ENCODE measurements at regions not wholly inside any gene's neighbourhood (a gene's known extent, or its start where the extent isn't known, plus 50 kb on each side); places are given as distances from the start of the nearest gene placed in this dataset.

DNA sequence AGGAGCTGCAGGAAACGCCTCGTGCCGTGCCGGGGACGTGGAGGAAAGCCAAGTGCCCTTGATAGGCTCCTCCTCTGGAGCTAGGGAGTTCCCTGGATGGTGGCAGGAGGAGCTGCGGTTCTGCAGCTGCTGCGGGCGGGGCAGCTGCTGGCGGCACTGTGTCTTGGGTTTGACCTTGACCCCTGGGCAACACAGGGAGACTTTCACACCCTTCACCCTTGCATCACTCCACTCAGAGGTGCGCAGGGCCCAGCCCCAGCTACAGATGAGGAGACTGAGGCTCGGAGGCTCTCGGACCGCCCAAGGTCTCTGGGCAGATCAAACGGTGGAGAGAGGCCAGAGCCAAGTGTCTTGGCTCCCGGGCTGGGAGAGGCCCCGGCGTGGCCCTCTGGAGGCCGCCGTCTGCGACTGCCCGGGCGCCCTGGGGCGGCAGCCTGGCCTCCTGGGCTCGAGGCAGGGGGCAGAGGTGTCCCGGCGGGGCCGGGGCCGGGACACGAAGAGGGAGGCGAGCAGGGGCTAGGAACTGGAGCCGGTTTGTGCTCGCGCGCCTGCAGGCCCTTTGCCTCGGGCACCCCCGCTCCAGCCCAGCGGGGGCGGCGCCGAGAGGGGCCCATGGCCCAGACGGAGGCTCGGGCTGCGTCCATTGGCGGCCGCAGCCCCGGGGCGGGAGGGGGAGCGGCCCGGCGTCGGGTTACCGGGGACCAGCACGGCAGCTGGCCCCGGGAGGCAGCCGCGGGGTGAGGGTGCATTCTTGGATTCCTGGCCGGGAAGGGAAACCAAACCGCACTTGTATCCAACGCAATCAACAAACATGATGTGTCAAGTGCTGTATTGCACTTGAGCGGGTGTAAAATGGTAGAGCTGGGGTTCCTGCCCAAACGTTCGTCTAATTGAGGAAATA, 129.6 kb upstream of the SLC1A4 start:
- no peak for DNase-seq

DNA sequence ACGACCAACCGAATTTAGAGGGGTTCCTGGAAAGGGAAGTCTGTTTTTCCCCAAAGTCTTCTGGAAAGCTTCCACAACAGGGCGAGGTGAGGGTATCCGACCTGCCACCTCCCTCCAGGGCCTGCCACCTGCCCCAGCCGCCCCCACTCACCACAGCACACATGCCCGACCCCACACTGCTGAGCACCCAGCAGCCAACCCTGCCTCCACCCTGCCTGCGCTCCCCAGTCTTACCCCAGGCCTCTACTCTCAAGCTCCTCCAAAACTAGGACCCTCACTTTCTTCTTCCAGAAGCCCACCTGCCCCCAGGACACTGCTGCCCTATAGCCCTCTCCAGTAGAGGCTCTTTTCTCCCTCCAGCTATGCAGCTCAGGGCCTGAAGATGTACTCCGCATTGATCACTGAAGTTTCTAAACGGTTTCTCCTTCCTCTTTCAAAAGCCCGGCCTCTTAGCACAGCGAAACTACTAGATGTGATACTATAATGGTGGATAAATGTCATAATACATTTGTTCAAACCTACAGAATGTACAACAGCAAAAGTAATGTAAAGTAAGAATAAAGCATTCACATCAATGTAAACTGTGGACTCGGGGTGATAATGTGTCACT, 128.8 kb upstream of the SLC1A4 start:
- no peak for DNase-seq

DNA sequence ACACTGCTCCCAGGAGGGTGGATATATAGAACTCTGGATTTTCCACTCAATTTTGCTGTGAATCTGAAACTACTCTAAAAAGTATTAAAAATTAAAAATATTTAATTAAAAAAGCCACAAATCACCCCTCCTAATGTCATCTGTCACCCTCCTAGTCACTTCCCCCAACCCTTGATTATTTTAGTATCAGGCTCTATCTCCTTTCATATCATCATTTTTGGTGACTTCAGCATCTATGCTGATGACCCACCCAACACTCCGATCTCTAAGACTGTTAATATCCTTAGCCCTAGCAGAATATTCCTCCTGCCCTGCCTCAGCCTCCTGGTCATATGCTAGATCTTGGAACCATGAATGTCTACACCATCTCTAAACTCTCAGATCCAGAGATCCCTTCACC, 128.3 kb upstream of the SLC1A4 start:
- DNase-seq = no peak

DNA sequence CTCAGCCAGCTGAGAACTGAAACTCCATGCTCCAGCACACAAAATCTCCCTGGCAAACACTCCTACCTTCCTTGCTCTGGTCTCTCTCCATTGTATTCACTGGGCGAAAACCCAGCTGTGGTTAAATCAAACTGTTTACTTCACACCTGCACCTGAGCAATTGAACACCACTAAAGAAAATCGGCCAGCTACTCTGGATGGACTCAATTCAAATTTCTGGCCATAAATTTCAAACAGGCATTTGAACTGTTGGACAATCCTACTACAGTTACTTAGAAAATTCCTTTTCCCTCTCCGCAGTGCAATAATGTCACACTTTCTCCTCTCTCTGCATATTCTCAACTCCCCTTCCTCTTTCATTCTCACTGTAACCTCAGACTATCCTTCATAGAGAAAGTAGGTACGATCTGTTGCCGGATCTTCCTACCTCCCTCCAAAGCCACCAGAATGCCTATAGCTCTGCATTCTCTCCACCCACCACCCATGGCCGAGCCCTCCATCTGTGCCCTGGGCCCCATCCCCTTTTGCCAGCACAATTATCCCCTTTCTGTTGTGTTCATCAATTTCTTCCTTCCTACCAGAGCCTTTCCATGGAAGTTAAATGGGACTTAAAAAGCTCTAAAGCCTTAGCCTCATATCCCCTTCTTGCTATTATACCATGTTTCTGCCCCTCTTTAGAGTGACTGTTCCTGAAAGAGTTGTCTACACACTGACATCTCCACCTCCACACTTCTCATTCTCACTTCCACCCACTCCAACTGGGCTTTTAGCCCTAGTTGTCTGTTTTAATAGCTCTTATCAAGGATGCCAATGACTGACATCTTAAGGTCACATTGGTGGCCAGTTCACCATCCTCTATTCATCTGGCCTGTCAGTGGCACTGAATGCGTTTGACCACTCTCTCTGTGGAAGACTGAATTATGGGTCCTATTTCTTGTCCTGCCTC, 127.5 kb upstream of the SLC1A4 start:
- DNase-seq = no peak

DNA sequence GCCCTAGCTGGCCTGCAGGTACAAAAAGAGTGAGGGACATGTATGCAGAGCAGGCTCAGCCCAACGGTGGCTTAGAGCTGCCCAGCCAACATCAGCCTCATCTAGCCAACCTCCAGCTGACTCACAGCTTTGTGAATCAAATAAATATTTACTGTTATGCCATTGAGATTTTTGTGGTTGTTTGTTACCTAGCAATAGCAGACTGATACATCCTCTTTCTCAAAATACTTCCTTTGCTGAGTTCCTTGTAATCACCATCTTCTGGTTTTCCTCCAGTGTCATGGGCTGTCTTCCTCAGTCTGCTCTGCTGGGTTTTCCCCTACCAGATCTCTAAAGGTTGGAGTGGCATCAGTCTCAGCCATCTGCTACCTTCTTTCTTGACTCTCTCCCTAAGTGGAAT, 126.6 kb upstream of the SLC1A4 start:
- DNase-seq = no peak

DNA sequence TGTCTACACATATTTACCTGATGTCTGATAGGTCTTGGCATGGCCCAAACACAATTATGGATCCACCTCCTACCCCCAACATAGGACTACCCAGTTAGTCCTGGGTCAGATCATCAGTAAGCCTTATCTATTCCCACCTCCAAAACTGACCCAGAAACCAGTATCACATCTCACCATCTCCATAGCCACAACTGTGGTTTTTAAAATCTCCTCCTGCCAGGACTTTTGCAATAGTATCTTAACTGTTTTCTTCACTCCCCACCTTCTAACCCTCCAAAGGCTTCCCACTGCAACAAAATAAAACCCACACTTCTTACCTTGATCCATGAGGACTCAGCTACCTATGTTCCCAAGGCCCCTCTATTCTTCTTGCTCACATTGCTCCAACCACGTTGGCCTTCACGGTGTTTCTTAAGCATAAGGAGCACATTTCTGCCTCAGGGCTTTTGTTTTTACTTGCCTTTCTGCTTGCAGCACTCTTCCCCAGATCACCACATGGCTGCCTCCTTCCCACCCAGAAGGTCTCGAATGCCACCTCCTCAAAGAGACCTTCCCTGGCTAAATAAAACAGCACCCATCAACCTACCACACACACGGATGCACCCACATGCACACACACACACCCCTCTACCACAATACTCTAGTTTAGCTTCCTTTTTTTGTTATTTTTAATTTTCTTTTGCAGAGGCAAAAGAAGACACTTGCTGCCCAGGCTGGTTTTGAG, 125.9 kb upstream of the SLC1A4 start:
- DNase-seq = no peak

DNA sequence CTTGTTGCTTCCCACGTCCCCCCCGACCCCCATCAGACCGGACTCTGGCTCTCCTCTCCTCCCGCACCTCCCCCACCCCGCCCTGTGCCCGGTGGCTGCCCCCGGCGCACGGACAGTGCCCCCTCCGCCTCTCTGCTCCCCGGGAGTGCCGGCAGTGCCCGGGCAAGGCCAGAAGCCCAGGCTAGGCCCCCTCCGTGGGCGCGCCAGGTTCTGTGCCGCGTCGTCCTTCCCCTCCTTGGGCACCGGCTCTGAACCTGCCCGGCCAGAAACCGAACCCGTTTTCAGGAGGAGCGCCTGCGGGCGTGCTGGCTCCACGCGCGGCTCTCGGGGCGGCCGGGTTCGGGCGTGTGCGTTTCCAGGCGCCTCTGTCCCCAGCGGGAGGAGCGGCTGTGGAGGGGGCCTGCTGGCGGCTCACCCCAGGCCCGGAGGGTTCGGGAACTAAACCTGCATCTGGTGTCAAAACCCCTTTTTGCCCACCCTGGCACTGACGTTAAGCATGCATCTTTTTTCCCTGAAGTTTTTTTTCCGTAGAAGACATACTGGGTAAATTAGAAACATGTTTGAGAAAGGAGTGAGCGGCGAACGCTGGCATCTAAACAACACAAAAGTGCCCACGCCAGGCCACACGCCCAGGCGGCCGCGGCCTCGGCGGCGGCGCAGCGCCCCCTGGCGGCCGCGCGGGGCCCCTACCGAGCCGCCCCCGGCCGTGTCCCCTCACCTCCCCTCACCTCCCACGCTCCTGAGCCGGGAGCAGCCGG, 123.9 kb upstream of the SLC1A4 start:
- peak; percentile 63 for DNase-seq

DNA sequence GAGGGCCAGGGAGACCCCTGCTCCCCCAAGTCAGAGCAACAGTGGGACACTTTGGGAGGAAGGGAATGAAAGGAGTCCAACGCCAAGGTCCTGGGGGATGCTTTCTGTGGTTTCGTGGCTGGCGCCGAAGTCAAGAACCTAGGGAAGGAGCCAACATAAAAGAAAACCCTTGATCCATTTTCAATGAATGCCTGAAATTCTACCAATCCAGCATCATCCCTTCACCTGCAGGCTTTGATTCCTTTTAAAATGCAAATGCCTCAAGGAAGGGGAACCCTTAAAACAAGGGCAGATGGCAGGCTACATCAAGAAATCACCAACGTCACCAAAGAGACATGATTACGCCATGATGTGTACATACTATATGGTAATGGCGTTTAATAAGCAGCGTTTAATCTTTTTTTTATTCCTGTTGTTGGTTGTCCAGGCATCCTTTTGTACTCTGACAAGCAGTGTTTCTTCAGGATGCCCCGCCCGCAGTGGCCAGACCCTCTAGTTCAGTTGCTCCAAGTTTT, 123.3 kb upstream of the SLC1A4 start:
- no peak for DNase-seq

DNA sequence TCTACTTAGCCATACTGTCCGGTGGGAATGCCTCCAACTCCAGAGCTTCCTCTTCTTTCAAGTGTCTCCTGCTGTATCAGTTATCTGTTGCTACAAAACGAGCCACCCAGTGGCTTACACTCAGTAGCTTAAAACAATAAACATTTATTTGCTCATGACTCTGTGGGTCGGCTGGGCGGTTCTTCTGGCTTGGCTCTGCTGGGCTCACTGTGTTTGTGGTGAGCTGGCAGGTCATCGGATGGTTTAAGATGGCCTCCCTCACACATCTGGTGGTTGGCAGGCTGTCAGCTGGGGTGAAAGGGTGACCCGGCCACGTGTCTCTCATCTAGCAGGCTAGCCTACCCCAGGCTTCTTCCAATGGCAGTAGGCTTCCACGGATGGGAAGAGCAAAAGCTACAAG, 122.4 kb upstream of the SLC1A4 start:
- DNase-seq = no peak

DNA sequence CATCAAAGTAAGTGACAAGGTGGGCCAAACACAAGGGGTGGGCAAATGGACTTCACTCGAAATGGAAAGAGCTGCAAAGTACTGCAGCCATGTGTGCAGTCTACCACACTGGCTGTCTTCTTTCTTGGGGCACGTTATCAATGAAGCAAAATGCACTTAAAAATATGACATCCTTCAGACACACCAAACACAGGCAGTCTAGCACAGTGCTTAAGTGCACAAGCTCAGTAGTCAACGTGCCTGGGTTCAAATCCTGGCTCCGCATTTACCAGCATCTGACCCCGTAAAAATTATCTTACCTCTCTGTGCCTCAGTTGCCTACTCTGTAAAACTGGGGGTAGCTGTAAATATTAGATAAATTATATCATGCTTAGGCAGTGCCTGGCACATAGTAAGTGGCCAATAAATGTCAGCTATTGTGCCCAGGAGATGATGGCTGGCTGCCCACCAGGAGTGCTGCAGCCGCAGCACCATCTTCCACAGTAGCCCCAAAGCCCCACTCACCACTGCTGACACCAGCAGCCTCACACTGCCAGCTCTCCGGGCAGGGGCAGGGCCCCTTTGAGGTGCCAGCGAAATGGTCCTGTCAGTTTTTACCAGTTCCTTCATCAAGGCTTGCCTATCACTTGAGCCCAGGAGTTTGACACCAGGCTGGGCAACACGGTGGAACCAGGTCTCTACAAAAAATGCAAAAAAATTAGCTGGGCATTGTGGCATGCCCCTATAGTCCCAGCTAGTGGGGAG, 121.8 kb upstream of the SLC1A4 start:
- no peak for DNase-seq

DNA sequence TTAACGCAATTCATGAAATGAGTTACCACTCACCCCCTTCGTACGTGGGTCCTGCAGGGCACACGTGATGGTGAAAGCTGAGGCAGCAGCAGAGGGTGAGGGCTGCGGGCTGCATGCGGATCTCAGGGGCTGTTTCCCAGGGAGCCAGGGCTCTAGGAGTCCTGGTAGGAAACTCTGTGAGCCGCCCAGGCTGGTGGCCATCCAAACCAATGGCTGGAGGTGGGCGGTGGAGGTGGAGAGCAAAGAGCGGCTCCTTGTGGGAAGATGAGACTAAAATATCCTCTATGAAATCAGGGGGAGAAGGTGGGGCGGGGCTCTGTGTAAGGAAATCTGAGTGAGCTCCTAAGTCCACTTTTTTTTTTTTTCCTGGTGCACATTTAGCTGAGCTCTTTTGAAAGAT, 120.1 kb upstream of the SLC1A4 start:
- no peak for DNase-seq

DNA sequence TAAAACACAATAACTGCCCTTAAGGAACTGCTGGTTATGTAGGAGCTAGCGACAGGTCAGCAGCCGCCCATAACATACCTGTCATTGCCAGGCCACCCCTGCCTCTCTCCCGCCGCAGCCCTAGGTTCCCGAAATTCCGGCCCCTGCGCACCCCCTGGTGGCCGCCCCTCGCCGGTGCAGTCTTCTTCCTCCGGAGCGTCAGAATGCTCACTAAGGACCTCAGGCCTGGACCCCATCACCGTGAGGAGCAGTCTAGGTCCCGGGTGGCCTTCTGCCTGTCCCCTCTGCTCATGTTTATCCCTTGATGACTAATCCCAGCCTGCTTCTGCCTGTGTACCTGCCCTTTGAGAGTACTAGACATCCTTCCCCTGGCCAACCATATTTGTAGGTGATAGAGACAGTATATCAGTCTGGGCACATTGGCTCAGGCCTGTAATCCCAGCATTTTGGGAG, 115.7 kb upstream of the SLC1A4 start:
- DNase-seq = peak; percentile 81

DNA sequence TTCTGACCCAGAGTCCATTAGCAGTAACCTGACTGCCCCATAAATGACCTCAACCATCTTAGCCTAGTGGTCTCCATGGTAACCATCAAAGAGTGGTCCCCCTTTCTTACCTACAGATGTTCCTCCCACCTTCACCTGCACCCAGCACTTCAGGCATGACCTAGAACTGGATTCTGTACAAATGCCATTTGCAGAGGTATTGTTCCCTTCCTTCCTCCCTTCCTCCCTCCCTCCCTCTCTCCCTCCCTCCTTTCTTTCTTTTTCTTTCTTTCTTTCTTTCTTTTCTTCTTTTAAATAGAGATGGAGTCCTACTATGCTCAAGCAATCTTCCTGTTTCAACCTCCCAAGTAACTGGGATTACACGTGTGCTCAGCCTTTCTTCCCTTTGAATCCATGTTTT, 114.6 kb upstream of the SLC1A4 start:
- DNase-seq = no peak

DNA sequence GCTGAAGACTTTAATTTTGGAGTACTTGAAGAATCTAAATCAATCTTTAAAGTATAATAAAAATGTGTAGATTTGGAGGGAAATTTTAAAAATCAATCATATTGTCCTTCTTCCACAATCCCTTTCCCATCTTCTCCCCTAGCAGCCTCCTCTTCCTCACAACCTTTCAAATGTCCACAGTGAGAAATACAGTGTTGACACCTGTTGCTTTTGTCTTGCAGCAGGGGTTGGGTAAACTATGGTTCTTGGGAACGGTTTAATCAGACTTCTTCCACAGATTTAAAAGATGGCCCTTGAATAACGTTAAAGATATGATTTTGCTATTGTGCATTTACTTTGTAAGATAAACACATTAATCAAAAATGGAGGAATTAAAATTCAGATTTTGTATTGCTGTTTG, 113.8 kb upstream of the SLC1A4 start:
- no peak for DNase-seq

DNA sequence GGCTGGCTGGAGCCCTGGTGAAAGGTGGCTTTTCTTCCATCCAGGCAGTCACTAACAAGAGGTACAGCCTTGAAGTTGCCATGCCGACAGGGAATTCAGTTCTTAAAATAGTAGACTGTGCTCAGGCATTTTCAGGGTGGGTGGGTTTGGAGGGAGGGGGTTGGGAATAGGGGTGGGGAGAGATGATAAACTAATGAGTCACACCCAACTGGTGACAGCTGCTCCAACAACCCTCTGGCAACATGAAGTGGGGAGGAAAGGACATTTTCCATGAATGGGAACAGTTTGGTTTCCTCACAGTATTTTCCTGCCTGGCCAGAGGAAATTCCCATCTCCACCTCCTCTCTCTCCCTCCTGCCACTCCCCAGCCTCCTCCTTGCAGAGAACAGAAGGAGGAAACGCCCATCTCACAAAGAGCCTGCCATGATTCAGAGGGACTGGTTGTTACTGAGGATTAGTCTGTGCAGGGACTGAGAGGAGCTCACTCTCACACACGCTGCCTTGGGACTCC, 113.0 kb upstream of the SLC1A4 start:
- no peak for DNase-seq

DNA sequence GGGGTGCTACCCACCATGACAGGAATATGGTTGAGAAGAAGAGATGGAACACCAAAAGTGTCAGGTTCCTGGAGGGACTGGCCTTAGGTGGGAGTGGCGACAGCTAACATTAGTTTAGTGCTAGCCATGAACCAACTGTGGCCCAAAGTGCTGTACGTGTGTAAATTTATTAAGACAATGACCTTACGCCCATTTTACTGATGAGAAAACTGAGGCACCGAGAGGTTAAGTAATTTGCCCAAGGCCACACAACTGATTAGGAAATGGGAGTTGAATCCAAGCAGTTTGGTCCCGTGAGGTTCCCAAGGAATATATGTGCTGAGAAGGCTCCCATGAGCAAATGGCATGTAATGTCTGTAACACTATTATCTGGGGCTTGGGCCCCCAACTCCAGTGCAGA, 109.5 kb upstream of the SLC1A4 start:
- no peak for DNase-seq

DNA sequence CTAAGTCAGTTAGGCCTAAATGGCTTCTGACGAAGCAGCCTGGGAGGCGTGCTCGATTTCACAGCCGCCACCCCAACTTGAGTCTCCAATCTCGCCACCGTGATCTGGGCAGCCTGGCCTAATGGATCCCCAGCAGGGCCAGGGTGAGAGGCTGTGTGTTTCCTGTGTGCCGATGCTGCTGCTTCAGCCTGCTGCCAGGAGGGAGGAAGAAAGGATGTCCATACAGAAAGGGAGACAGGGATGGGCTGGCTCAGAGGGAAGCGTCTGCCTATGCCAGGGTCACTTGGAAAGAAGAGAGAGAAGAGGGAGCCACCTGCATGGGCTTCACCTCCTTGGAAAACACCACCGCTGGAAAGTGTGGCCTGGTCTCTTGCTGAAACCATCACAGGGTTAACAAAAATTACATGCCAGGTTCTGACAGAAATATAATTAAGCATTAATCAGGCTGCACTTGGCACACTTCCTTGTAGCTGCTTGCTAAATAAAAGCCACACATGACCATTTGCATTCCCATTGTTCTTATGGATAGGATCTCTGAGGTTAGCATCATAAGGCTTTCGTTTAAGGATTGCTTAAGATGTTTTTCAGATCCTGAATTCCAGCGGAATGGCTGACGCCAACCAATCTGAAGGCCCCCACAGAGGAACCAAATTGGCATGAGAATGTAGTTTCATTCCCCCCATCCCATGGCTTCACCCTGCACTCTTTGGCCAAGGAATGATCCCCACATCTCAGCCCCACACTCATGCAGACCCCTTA, 108.8 kb upstream of the SLC1A4 start:
- DNase-seq = no peak

DNA sequence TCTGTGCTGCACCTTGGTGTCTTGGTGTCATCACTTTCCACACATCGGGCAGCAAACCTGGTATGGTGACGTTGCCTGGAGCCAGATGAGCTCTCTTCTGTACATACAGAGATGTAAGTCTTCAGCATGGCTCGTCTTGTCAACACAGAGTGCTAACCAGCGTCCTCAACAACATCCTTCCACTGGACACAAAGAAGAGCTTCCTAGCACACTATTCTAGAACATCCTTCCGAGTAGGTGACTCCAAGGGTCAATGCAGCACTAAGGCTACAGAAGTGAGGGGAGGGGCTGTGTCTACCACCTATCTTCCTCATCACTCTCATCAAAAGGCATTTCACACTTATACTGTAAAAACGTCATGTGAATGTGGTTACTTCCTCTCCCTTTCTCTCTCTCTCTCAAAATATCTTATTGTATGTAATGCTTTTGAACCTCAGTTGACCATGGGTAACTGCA, 108.1 kb upstream of the SLC1A4 start:
- DNase-seq = no peak

DNA sequence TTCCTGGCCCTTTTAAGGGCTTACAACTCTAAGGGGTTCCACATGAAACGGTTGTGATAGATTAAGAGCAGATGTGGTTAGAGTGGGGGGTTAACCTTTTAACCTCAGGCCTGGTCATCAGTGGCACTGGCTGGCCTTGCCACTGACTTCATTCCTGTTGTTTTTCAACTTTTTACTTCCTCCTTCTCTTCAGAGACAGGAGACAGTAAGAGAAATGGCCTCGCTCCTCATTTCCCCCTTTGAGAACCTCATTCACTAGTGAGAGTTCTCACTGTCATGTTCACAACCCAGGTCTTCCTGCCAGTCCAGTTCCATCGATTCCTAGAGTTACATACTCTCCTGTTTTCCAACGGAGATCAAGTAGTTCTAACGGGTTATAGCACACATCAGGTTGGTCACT, 101.6 kb upstream of the SLC1A4 start:
- no peak for DNase-seq
